ENCODE measurements at regions not wholly inside any gene's neighbourhood (a gene's known extent, or its start where the extent isn't known, plus 50 kb on each side); places are given as distances from the start of the nearest gene placed in this dataset.

DNA sequence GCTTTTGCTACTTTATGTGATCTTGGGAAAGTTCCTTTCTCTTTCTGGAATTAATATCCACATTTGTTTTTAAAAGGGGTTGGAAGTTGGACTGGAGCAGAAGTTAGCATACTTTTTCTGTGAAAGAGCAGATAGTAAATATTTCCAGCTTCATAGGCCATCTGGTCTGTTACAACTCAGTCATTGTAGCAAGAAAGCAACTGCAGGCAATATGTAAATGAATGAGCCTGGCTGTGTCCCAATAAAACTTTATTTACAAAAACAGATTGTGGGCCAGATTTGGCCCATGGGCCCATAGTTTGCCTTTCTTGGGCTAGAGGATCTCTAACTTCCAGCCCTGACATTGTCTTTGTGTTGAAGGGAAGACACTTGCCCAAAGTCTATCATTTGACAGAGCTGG is 104.4 kb downstream of the ACTL7B start:
- H3K4me1 ChIP-seq, result no peaks in the 10 kb centered on the region
- no peak for DNase-seq
- no peaks in the 10 kb centered on the region for H3K9me3 ChIP-seq
- H3K27me3 ChIP-seq, result no peaks in the 10 kb centered on the region
- H3K27ac ChIP-seq, result no peak overlapping the region
- intact Hi-C loops (cut with DNase I), result no loop called here
- no peak overlapping the region for H3K4me3 ChIP-seq
- no peak for TF ChIP-seq POLR2AphosphoS5 (IDR thresholded peaks at IDR 0.05)
- TF ChIP-seq EP300 (IDR thresholded peaks at IDR 0.05), result no peak
- no peak for TF ChIP-seq POLR2A (IDR thresholded peaks at IDR 0.05)
- TF ChIP-seq, protein P1, sequence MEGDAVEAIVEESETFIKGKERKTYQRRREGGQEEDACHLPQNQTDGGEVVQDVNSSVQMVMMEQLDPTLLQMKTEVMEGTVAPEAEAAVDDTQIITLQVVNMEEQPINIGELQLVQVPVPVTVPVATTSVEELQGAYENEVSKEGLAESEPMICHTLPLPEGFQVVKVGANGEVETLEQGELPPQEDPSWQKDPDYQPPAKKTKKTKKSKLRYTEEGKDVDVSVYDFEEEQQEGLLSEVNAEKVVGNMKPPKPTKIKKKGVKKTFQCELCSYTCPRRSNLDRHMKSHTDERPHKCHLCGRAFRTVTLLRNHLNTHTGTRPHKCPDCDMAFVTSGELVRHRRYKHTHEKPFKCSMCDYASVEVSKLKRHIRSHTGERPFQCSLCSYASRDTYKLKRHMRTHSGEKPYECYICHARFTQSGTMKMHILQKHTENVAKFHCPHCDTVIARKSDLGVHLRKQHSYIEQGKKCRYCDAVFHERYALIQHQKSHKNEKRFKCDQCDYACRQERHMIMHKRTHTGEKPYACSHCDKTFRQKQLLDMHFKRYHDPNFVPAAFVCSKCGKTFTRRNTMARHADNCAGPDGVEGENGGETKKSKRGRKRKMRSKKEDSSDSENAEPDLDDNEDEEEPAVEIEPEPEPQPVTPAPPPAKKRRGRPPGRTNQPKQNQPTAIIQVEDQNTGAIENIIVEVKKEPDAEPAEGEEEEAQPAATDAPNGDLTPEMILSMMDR (IDR thresholded peaks at IDR 0.05), result no peak
- H3K36me3 ChIP-seq, result no peaks in the 10 kb centered on the region

DNA sequence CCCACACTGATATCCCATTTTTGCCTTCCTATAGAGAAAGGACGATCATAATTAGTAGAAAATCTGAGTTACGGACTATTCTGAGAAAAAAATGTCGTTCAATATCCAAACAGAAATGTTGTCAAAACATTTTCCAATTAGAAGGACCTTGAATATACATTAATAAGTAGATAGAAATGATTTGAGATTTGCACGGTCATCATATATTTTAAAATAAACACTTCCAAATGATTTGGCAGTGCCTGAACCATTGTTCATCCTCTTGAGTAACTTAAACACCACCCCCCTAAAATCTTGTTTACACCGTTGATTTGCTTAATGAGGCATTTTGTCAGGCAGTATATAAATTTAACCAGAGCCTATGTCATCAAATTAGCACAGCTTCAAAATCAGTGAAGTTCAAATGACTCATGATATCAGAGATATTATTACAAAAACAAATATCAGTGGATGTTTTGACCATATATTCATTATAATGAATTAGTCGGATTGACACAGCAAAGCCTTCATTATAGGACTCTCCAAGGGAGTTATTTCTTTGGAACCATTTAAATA is 105.0 kb downstream of the ACTL7B start:
- 77 to 82% methylated on average over 6 of the region's 6 CpGs for WGBS, 2 donors
- no peak for DNase-seq

DNA sequence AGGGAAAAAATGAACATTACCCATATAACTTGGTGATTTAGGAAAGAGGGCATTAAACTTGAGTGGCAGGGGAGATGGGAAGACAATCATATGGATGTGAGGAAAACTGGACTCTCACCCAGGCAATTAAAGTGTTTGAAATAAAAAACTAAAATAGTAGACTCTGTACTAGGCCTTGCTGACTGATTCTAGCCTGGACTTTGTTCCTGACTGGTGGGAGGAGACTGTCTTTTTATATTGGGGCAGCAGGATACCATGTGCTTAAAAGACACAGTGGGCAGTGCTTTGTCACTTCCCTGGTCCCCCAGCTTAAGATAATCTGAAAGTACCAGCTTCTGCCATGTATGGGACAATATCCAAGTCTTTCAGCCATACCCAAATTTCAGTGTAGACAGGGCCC is 107.0 kb downstream of the ACTL7B start:
- H3K9me3 ChIP-seq, result no peaks in the 10 kb centered on the region
- H3K27me3 ChIP-seq, result no peaks in the 10 kb centered on the region
- no peaks in the 10 kb centered on the region for H3K4me1 ChIP-seq
- intact Hi-C loops (cut with DNase I), result no loop called here
- no peak for DNase-seq
- H3K36me3 ChIP-seq, result no peaks in the 10 kb centered on the region
- no peak overlapping the region for H3K27ac ChIP-seq
- TF ChIP-seq, protein P1 (IDR thresholded peaks at IDR 0.05), result no peak
- TF ChIP-seq EP300 (IDR thresholded peaks at IDR 0.05) (no peak), POLR2AphosphoS5 (IDR thresholded peaks at IDR 0.05) (no peak), POLR2A (IDR thresholded peaks at IDR 0.05) (no peak)
- no peak overlapping the region for H3K4me3 ChIP-seq

More for the DNA sequence above, 105.0 kb downstream of the ACTL7B start:
- Histone ChIP-seq H3K4me1 (no peaks in the 10 kb centered on the region), H3K27ac (no peak overlapping the region), H3K9me3 (no peaks in the 10 kb centered on the region), H3K4me3 (no peak overlapping the region), H3K27me3 (no peaks in the 10 kb centered on the region), H3K36me3 (no peaks in the 10 kb centered on the region)
- intact Hi-C loops (cut with DNase I), result no loop called here
- TF ChIP-seq POLR2A (IDR thresholded peaks at IDR 0.05), result no peak
- no peak for TF ChIP-seq POLR2AphosphoS5 (IDR thresholded peaks at IDR 0.05)
- TF ChIP-seq EP300 (IDR thresholded peaks at IDR 0.05), result no peak
- TF ChIP-seq, protein P1 (IDR thresholded peaks at IDR 0.05), result no peak

DNA sequence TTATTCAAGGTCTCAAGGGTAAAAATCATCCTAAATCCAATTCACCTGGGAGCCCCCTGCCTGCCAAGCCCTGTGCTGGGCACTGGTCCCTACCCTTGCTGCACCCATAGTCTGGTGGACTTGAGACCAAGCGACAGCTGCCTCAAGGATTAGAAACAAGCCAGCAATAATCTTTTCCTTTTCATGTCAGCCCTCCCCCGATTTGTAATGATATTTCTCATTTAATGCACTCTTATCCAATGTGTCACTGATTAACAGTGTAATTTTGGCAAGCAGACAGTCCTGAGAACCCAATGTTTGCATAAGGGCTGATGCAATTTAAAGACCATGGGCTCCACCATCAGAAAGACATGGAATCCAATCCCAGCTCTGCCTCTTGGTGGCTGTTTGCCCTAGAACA is 108.9 kb downstream of the ACTL7B start:
- 22 to 77% methylated on average over 2 of the region's 2 CpGs for WGBS, 2 donors
- Histone ChIP-seq H3K4me1 (no peaks in the 10 kb centered on the region), H3K4me3 (no peak overlapping the region), H3K9me3 (no peaks in the 10 kb centered on the region), H3K27ac (no peak overlapping the region), H3K27me3 (no peaks in the 10 kb centered on the region), H3K36me3 (no peaks in the 10 kb centered on the region)
- intact Hi-C loops (cut with DNase I), result no loop called here
- no peak for TF ChIP-seq POLR2AphosphoS5 (IDR thresholded peaks at IDR 0.05)
- no peak for TF ChIP-seq EP300 (IDR thresholded peaks at IDR 0.05)
- TF ChIP-seq, protein P1 (IDR thresholded peaks at IDR 0.05), result no peak
- TF ChIP-seq POLR2A (IDR thresholded peaks at IDR 0.05), result no peak
- DNase-seq, result no peak

DNA sequence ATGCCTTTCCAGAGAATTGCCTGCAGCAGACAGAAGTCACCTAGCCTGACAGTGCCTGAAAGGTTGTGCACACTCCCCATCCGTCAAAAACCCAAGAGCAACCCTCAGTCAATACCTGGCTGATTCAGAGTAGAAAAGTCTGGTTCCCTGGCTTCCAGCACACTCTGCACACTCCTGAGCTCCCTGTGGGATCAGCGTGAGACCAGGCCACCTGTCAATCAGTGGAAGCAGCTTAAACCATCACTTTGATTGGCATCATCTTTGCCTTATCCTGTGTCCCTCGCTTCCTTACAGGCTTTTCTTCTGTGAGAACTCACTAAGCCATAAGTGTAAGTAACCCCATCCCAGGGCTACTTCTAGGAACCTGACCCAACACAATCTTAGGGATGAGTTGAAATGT is 109.8 kb downstream of the ACTL7B start:
- H3K4me1 ChIP-seq, result no peaks in the 10 kb centered on the region
- H3K27ac ChIP-seq, result no peak overlapping the region
- DNase-seq, result no peak
- H3K36me3 ChIP-seq, result no peaks in the 10 kb centered on the region
- no peaks in the 10 kb centered on the region for H3K27me3 ChIP-seq
- no peak overlapping the region for H3K4me3 ChIP-seq
- intact Hi-C loops (cut with DNase I), result no loop called here
- no peaks in the 10 kb centered on the region for H3K9me3 ChIP-seq
- 61 to 62% methylated on average over 3 of the region's 3 CpGs for WGBS, 2 donors
- TF ChIP-seq EP300 (IDR thresholded peaks at IDR 0.05) (no peak), POLR2A (IDR thresholded peaks at IDR 0.05) (no peak), POLR2AphosphoS5 (IDR thresholded peaks at IDR 0.05) (no peak)
- TF ChIP-seq, protein P1 (IDR thresholded peaks at IDR 0.05), result no peak
